ENCODE measurements at regions not wholly inside any gene's neighbourhood (a gene's known extent, or its start where the extent isn't known, plus 50 kb on each side); places are given as distances from the start of the nearest gene placed in this dataset.

DNA sequence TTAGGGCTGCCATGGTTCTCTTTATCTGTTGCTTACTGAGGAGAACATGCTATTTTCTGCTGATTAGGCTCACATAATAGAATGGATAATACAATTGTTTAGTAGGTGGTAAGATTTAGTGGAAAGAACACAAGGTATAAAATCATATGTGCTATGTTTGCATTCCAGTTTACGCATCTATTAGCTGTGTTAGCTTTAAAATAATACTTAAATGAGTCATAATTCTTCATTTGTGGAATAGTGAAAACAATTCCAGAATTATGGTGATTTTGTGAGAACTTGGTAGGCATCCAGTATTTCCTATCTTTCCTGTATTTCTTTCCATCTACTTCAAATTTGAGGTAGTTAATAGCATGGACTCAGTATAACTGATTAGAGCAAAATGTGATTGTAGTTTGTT is 1585.5 kb upstream of the LRRTM3 start:
- no peak for DNase-seq (ENCODE audit: low spot score)
- TF ChIP-seq, protein P1, sequence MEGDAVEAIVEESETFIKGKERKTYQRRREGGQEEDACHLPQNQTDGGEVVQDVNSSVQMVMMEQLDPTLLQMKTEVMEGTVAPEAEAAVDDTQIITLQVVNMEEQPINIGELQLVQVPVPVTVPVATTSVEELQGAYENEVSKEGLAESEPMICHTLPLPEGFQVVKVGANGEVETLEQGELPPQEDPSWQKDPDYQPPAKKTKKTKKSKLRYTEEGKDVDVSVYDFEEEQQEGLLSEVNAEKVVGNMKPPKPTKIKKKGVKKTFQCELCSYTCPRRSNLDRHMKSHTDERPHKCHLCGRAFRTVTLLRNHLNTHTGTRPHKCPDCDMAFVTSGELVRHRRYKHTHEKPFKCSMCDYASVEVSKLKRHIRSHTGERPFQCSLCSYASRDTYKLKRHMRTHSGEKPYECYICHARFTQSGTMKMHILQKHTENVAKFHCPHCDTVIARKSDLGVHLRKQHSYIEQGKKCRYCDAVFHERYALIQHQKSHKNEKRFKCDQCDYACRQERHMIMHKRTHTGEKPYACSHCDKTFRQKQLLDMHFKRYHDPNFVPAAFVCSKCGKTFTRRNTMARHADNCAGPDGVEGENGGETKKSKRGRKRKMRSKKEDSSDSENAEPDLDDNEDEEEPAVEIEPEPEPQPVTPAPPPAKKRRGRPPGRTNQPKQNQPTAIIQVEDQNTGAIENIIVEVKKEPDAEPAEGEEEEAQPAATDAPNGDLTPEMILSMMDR (IDR thresholded peaks at IDR 0.05; ENCODE audit: extremely low read depth, missing control alignments) = no peak

DNA sequence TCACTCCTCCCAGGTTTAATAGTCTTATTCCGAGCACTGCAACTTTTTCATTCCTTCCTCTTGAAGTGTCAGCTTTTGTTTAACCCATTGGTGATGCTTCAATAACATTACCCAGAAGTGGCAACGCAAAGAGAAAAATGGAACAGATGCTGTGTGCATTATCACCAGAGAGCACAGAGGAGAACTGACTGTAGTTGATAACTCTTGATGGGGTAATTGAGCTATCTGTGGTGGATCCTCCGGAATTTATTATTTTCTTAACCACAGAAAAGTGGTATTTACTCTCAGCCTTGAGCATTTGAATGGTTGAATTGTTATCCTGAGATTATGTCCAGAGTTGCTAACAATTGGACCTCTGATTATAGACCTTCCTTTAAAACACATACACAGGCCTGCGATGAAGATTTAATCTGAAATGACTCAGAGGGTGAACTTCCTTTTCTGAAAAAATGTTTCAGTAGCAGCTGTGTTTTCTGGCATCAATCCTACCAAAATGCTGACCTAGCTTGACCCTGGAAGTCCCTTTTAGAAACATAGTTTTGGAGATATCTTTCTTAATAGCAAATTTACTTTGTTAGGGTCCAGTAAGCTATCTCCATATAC is 1584.4 kb upstream of the LRRTM3 start:
- TF ChIP-seq, protein P1 (IDR thresholded peaks at IDR 0.05; ENCODE audit: extremely low read depth, missing control alignments) = no peak
- DNase-seq (ENCODE audit: low spot score) = no peak

DNA sequence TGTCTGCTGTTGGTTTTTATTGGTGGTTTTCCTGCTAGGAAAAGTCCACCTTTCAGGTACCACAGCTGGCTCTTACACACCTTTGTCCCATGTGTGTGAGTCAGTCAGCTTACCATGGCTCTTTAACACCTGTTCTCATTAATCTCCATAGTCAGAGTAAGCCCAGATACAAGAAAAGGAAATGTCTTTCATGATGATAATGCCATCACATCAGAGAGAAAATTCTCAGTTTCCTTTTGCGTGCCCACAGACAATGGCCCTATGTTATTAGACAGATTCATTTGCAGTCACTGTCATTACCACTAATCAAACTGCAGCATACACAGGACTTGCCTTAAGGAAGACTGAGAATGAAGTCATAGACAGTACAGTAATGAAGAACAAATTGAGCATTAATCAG is 1583.6 kb upstream of the LRRTM3 start:
- TF ChIP-seq, protein P1 (IDR thresholded peaks at IDR 0.05; ENCODE audit: extremely low read depth, missing control alignments) = no peak
- DNase-seq (ENCODE audit: low spot score) = no peak

DNA sequence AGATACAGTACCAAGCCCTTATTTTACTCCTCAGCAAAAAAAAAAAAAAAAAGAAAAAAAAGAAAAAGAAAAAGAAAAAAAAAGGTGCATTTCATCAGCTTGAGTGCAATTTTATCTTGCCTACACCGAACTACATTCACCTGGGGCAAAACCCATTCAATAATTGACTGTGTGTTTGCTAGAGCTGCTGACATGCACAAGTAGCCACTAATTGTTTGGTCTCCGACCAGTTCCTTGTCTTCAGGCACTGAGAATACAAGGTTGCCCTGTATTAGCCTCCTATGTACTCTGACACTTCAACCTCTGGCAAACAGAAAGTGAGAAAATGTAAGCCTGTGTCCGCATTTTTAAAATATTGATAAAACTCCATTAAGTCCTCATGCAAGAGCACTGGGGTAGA is 1579.4 kb upstream of the LRRTM3 start:
- no peak for DNase-seq (ENCODE audit: low spot score)
- TF ChIP-seq, protein P1 (IDR thresholded peaks at IDR 0.05; ENCODE audit: extremely low read depth, missing control alignments) = no peak

DNA sequence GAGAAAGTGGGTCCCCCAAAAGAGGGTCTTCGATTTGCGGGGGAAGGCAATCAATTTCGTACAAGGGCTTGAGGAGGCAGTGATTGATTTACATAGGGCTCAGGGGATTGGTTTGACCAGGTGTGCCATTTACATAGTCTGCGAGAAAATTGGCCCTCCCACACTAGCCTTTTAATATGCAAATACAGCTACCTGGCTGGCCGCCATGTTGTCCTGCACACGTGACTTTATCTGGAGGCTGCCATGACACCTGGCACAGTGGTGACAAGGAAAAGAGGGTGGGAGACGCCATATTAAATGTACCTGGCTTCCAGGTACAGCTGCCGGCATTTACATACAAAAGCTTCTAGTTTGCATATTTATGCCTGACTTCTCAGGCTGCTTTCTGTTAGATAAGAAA is 1577.2 kb upstream of the LRRTM3 start:
- TF ChIP-seq, protein P1 (IDR thresholded peaks at IDR 0.05; ENCODE audit: extremely low read depth, missing control alignments) = no peak
- no peak for DNase-seq (ENCODE audit: low spot score)

DNA sequence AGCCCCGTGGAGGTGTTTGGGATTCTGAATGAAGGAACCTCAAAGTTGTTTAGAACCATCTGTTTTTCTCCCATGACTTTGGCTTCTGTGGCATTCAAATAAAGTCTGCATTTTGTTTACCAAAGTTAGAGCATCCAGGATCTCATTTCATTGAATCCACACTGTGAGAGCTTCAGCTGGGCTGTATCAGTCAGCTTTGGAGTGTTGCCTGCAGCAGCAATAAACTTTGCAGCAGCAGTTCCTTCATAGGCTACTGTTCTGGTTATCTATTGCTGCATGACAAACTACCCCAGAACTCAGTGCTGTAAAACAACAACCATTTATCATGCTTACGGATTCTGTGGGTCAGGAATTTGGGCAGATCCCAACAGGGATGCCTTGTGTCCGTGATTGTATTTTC is 1575.2 kb upstream of the LRRTM3 start:
- TF ChIP-seq, protein P1 (IDR thresholded peaks at IDR 0.05; ENCODE audit: extremely low read depth, missing control alignments) = no peak
- DNase-seq (ENCODE audit: low spot score) = no peak

DNA sequence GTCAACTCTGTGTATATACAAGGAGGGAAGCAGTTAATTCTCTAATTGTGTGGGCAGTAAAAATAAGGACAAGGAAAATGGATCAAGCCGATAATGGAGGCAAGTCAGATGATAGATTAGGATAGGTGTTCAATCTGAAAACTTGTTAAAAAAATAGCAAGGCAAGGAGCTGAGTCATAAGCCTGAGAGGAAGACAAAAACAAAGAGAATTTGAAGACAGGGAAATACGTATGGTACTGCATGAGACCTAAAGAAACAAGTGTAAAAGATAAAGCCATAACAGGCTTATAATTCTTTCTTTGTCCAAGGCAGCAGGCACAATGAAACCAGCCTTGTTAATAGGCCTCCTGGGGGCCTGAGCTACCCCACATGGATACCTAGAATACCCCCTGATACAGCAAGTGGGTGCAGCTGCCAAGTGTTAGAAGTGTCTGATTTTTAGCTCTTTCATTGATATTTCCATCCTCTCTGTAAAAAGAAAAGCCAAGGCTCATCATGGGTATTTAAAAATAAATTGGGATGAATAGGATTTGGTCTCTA is 1570.6 kb upstream of the LRRTM3 start:
- DNase-seq (ENCODE audit: low spot score) = no peak
- TF ChIP-seq, protein P1 (IDR thresholded peaks at IDR 0.05; ENCODE audit: extremely low read depth, missing control alignments) = no peak

All from GM20000 (cell line).